ENCODE measurements at regions not wholly inside any gene's neighbourhood (a gene's known extent, or its start where the extent isn't known, plus 50 kb on each side); places are given as distances from the start of the nearest gene placed in this dataset.
"Not testable (repeated sequence)": the region's sequence is repeated elsewhere in the genome, so short reads cannot be mapped to it uniquely, and the experiment has no call there.

GRCh38 chr6:3672339-3672738 is 79.2 kb downstream of the PXDC1 start:
- not testable (repeated sequence) for TF ChIP-seq POLR2A, CTCF (IDR thresholded peaks at IDR 0.05)

Data from testis (tissue), 2 donors.